SH-SY5Y (cell line): ENCODE measurements at regions not wholly inside any gene's neighbourhood (a gene's known extent, or its start where the extent isn't known, plus 50 kb on each side); places are given as distances from the start of the nearest gene placed in this dataset.

Source experiments
- GATA2 ChIP-seq: IDR thresholded peaks from 2 replicates; pipeline ENCODE4 v1.6.1; 2011; ENCODE audit warnings: mild to moderate bottlenecking, low read depth, low read length
- GATA3 ChIP-seq: IDR thresholded peaks from 2 replicates; pipeline ENCODE4 v1.6.1; 2011; ENCODE audit warnings: low read depth, mild to moderate bottlenecking, low read length, moderate library complexity

DNA sequence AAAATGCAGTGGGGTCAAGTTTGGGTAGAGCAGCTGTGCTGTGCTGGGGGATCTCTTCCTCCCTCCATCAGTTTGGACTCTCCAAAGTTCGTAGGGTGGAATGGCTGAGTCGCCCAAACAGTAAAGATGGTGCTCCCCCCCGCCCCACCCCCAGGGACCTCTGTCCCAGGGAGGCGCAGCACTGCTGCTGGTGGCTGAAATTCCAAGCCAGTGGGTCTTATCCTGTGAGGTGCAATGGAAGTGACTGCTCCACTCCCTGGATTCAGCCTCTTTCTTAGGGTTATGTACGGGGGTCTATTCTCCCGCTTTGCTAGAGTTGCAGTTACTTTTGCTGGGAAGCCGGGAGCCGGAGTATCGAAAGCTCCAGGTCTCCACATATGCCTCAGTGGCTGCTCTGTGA, 97.5 kb upstream of the CTAGE1 start:
- TF ChIP-seq GATA2 (no peak), GATA3 (no peak)

- TF ChIP-seq GATA2 (no peak), GATA3 (no peak)
Observed at GRCh38 chr18:22517356-22517755, 99.6 kb upstream of the CTAGE1 start.

GRCh38 chr18:22521026-22521707, 103.5 kb upstream of the CTAGE1 start:
- no peak for TF ChIP-seq GATA2
- TF ChIP-seq GATA3, result no peak

DNA sequence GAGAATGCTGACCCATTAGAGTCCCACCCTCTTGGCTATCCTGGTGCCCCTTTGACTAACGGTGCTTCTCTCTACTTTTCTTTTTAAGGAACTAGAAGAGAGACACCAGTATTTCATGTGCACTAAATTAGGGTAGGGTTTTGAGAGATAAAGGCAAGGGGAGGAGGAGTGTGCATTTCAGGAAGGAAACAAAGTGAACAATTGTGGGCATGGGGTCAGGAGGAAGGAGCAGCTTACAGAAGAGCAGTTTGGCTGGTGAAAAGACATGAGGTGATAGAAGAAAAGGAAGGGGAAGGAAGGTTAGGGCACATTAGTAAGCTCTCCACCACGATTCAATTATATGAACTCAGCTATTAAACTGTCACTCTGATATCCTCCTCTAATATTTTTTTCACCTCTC, 105.8 kb upstream of the CTAGE1 start:
- TF ChIP-seq GATA3 (no peak), GATA2 (no peak)

GRCh38 chr18:22524783-22525182, 107.1 kb upstream of the CTAGE1 start:
- TF ChIP-seq GATA3 (no peak), GATA2 (no peak)

DNA sequence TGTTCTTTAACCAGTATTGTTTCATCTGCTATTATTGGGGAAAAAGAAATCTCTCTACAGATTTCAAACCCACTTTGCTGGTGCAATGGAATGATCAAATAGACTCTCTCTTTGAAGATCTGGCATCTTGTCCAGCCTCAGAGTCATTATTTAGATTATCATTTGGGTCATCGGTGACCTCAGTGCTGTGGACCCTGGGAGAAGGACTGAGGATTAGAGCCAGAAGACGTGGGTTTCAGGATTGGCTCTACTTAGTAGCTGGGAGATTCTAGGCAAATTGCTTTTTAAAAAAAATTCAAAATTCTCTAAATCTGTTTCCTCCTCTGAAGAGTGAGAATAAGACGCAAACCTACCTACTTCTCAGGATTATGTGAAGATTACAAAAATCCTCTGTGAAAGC, 107.6 kb upstream of the CTAGE1 start:
- no peak for TF ChIP-seq GATA3
- no peak for TF ChIP-seq GATA2

- TF ChIP-seq GATA2 (no peak), GATA3 (no peak)
Observed at GRCh38 chr18:22525883-22526282, 108.2 kb upstream of the CTAGE1 start.

DNA sequence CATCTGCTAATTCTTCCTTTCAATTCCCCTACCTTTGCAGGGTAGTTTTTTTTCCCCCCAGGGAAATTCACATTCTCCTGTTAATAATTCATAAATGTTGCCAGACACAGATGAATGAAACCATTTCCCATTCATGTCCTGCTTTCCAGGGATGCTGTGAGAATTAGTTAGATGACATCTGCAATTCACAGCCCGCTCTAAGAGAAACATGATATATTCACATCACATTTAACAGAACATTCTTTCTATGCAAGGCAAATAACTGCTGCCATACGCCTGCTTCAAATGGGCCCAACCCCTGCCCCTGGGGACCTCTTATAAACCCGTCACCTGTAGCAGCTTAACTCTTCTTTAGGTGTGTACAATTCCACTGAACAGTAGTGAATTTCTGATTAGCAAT, 110.6 kb upstream of the CTAGE1 start:
- TF ChIP-seq GATA3 (no peak), GATA2 (no peak)

GRCh38 chr18:22536558-22536957, 118.8 kb upstream of the CTAGE1 start:
- TF ChIP-seq GATA3 (no peak), GATA2 (no peak)

DNA sequence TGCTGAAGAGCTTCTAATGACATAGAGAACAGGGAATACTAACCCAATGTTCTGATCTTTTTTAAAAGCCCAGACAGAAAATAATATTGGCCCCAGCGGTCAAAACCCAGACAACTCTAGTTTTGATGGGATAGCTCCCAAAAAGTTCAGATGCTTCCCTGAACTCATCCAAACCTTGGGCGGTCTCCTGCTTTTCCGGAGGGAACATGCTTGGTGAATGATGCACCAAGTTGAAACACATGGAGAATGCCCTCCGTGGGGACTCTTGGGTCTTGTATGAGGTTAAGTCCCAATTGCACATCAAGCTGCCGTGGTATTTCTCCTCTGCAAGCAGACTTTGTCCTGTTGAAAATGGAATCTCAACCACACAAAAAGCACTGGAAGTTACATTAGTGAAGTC, 120.7 kb upstream of the CTAGE1 start:
- no peak for TF ChIP-seq GATA3
- no peak for TF ChIP-seq GATA2

DNA sequence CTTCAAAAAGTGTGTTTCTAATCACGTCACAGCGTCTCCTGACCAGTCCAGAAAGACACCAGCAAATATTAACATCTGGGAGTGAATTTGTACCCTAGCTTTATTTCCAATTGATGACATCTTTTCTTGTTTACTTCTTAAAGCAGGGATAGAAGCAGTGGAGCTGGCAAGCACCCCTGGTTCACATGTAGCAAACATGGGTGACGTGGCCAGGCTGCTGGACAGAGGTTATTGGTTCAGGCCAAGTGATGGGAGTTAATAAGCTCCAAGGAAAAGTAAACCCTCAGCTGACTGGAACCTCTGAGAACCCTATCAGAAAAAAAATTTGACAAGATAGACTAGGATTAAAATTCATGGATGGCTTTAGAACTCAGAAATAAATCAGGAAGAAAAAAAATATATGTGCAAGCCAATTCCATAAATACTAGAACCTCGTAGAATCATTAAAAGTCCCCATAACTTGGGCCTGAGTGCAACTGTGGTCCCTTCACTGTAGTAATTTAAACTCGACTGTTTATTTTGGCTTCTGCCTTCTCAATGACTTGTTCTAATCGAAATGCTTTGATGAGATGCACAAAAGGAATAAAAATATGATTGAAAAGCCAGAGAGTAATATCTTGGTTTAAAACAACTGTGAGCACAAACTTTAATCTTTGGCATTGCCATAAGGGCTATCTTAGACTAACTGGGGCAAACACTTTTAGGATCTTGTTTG, 121.5 kb upstream of the CTAGE1 start:
- TF ChIP-seq GATA3 (no peak), GATA2 (no peak)

DNA sequence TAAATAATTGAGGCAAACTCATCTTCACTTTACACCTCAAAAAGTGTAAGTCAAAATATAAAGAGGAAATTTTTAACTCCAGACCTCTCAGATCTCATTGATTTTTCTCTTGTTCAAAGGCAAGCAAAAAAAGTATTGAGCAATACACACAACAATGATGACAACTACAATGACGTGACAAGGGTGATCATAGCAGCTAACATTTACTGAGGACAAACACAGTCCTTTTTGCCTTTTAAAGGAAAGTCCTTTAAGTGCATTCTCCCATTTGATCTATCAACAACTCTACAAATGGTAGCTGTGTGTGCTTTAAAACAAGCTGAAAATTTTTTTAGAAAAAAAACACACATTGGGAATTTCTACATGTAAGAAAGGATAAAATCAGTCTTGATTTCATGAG, 123.5 kb upstream of the CTAGE1 start:
- no peak for TF ChIP-seq GATA2
- TF ChIP-seq GATA3, result no peak

GRCh38 chr18:22542406-22542835, 124.7 kb upstream of the CTAGE1 start:
- TF ChIP-seq GATA2 (no peak), GATA3 (no peak)

DNA sequence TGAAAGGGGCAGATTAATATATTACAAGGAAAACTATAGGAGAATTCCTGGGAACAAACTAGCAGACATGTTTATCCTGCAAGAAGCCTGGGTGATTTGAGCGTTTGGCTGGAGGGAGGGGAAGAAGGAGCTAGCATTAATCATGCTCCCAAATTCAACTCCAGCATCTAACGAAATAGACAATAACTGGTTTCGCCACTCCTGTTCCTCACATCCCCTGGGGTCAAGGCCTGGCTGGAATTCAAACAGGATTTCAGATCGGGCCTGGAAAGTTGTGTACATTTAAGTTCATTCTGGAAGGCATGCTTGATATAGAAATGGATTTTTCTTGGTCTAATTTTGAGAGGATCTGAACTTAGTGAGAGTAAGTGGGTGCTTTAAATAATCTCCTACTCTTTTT, 126.1 kb upstream of the CTAGE1 start:
- no peak for TF ChIP-seq GATA3
- TF ChIP-seq GATA2, result no peak

- TF ChIP-seq GATA2, result no peak
- TF ChIP-seq GATA3, result no peak
Observed at GRCh38 chr18:22544626-22545025, 126.9 kb upstream of the CTAGE1 start.

GRCh38 chr18:22545066-22545760, 127.5 kb upstream of the CTAGE1 start:
- TF ChIP-seq GATA3, result no peak
- no peak for TF ChIP-seq GATA2
